GM21390 (cell line): ENCODE measurements at regions not wholly inside any gene's neighbourhood (a gene's known extent, or its start where the extent isn't known, plus 50 kb on each side); places are given as distances from the start of the nearest gene placed in this dataset.

ENCODE experiments used
- ATAC-seq: cut with Tn5 transposase; IDR thresholded peaks from one replicate; pipeline ENCODE4 v1.9.1; 2021; ENCODE audit not compliant: unreplicated experiment

DNA sequence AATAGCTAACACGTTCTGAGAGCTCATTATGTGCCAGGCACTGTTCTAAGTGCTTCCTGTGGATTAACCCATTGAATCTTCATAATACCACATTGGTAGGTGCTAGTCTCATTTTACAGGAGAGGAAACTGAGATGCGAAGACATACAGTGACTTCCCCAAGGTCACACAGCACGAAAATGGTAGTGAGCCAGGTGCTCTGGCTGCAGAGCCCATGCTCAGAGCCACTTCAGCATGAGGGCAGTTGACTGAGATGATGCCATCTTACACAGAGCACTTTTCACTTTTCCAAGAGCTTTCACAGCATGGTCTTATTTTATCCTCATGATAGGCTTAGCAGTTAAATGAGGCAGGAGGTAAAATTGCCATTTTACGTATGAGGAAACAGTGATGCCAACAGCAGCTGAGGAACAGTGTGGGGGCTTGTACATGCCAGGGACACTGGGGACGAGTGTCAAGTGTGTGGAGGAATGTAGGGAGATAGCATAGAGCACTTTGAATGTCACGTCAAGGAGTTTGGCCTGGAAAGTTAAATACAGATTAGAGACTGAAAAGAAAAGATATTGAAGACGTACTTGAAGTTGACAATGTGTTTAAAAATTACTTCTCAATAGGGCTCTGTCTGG is 180.0 kb downstream of the KIF4B start:
- ATAC-seq: no peak

DNA sequence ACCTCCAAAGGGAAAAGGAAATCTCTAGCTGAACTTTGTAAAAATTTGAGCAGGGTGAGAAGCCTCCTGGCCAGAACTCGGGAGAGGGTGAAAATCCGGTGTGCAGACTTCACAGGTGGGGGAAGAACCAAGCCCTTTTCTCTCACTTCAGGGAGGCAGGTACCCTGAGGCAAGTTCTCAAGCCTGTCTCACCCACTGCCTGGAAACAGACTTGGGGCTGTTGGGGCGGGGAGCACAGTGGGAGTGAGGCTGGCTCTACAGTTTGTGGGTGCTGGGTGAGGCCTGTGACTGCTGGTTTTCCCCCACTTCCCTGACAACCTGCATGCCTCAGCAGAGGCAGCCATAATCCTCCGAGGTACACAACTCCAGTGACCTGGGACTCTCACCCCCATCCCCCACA is 187.1 kb downstream of the KIF4B start:
- ATAC-seq: no peak

DNA sequence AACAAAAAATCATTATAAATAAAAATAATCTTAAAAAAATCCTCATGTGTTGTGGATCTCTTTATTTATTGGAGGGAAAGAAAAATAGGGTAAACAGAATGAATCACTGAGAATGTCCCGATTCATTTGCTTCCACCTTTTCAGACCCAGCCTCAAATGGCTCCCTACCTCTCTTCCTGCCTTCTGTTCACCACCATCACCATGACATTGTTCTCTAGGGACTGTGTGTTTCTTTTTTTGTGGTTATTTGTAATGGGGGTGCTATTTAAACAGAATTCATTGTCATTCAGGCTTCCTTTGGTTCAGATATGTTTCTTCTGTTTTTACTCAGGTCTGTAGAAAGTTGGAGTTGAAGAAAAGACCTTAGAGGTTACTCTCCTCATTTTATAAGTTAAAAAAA is 198.2 kb downstream of the KIF4B start:
- no peak for ATAC-seq

DNA sequence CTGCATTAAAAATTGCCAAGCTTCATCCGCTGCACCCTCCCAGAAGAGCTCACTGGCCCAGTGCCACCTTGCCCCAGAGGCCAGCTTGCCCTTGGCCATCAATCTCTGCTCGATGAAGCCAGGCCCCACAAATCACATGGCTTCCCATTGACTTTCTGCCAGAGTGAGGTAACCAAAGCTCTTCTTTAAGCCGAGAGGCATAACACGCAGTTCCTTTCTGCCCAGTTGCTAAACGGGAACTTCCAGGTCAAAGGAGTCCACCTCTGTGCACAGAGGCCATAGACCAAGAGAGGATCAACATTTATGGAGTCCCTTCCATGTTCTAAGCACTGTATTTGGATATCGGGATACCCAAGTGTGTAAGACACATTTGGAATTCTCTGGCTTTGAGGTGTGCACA is 208.8 kb downstream of the KIF4B start:
- no peak for ATAC-seq

DNA sequence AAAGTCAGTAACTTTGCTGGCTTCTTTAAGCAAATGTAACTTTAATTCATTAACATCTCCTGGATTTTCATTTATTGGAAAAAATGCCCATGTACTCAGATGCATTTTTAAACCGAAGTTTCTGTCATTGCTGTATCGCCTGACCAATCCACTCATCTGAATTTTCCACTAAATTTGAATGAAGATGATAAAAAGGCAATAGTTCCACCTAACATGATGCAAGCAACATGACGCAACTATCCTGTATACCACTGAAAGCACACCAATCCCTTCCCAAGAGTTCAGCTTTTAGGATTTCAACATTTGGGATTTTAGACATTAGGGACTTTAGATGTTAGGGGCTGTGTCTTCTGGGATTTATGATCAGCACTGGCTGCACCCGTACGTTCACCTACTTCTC is 215.6 kb downstream of the KIF4B start:
- ATAC-seq: no peak

DNA sequence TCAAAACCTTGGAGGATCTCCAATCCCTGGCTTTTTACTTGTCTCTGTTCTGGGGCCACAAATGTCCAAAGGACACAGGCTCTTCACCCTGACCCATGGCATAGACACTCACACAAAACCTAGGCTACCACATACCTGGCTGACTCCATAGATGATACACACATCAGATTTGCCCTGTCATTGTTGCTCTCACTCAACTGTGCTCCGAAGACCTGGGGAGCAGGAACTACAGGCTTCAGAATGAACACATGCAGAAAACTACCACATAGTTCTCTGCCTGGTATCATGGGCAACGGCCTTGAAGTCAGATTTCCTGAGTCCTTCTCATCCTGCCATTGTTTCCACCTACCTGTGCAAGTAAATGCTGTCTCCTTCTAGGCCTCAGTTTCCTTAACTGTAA is 226.2 kb downstream of the KIF4B start:
- ATAC-seq: no peak

DNA sequence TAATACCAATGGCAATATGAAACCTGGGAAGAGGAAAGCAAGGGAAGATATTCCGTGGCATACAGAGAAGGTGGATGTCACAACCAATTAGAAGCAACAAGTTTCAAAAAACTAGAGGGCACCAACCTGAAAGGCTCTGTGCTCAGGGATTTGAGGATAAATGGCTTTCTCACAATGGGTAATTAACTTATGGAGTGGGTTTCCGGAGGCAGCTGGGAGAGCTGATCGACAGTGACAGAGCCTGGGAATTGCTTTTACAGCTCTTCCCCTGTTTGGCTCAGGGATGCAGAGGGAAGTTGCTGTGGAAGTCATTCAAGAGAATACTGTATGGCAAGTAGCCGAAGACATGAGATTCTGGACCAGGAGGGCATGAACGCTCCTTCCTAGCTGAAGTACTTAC is 237.0 kb downstream of the KIF4B start:
- no peak for ATAC-seq

DNA sequence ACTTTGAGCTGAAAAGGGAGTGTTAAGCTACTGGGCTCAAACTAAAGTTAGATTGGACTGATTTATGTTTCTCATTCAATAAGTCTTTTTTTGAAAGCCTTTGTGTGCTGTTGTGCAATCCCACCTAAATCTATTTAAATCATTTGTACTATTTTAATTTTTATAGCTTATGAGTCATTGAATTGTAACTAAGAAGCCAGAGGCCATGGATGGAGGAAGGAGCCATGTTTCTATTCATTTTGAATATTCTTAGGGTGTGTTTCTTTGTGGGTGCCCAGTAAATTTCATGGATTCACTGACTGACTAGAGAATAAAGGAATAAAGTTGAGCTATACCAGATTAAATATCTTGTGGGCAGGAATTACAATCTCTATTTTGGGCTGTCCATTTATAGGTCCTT is 238.5 kb downstream of the KIF4B start:
- no peak for ATAC-seq

DNA sequence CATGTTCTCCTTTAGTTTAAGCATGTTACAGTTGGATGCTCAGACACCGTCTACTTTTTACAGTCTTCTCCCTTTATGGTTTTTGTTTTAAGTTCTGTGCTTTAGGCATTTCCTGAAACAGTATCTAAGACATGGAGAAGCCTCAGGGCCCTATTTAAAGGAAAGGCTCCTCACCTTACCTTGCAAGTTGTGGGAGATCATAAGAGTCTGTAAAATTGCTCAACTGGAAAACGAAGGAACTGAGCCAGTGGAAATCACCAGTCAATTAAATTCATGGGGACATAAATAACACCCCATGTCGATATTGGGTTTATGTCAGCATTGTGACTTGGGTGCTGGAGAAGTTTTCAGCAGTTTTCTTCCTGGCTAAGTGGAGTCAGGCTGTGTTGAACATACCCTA is 239.2 kb downstream of the KIF4B start:
- no peak for ATAC-seq

DNA sequence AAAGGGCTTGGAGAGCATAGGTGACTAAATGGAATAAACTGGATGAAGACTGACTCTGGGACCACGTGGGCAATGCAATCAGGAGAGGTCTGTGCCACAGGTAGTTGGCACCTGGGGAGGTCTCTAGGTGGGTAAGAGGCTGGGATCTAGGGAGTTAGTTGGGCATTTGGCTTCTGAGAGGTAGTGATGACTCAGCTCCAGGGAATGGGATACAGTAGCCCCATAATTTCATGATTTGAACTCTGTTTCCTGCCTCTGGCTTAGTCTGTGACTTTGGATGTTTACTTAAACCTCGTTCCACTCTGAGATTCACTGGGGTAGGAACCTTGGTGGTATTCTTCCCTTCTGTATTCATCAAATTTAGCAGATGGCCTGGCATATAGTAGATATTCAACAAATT is 240.8 kb downstream of the KIF4B start:
- ATAC-seq: no peak

DNA sequence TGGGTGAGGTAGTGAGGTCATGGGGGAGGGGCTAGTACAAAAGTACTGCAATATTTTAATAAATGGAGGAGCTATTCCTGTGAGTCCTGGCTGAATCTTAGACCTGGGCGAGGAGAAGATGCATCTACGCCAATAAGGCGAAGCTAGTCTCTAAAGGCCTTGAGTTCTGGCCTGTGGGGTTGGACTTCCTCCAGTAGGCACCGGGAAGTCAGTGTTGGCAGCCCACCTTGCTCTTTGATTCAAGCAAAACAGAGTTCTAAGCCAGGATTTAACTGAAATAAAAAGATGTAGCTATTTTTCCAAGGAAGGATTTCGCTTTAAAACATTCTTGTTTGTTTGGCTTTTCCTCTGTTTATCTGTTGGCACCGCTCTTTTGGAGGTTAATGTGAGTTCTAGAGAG is 244.6 kb downstream of the KIF4B start:
- no peak for ATAC-seq

DNA sequence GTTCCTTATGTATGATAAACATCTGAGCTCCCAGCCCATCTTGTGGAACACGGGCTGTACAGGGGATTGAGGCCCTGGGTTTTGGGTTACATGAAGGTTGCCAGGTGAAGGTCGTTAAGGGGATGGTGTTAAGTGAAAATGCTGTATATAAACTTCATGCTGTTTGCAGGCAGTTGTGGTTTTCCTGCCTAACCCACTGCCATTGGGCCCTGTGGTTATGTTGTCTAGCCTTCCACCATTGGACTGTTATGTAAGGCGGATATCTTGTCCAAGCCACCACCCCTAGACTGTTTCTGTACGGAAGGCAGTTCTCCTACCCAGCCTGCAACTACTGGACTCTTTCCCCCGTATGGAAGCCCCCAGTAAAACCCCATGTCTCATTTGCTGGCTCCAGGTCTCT is 246.1 kb downstream of the KIF4B start:
- ATAC-seq: no peak

DNA sequence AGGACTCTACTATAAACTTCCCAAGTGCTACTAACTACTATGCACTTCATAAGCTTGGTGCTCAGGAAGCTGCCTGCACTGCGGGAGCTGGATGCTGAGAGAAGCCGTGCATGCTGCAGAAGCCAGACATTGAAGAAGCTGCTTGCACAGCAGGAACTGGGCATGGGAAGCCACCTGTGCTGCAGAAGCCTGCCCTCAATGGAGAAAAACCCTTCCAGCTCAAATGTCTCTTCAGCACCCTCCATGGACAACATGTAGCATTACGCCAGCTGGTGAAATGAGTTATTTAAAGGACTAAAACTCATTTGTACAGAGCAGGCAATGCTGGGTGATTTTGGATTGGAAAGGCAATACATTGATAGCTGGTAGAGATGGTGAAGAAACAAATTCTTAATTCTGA is 247.2 kb downstream of the KIF4B start:
- no peak for ATAC-seq

DNA sequence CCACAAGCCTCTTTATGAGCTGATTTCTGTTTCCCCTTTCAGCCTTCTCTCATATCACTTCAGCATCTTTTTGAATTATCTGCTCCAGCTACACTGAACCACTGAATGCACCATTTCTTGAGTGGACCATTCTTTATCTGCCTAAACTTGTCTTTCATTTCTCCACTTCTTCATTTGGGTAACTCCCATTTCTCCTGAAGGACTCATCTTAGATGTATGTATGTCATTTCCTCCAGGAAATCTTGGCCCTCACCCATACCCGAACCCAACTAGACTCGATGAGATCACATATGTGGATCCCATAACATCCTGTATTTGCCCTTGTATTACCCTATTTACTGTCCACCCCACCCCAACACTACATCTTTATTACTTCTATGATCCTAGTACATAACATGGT is 249.8 kb downstream of the KIF4B start:
- no peak for ATAC-seq

DNA sequence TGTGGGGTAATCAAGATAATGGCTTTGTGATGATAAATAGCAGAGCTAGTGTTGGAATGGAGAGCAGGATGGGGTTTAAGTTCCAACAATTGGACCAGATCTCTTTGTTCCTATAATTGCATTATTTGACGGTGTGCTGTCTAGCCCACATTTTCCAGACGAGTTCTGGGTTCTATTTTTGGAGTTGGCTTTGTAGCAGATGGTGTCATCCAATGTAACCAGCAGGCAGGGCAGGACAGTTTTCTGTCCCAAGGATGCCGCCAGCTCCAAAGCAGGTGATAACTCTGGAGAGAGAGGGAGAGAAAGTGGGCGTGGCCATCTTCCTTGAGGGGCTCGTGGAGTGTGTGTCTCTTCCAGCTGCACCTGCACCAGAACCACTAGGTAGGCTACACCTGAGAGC is 251.3 kb downstream of the KIF4B start:
- no peak for ATAC-seq

DNA sequence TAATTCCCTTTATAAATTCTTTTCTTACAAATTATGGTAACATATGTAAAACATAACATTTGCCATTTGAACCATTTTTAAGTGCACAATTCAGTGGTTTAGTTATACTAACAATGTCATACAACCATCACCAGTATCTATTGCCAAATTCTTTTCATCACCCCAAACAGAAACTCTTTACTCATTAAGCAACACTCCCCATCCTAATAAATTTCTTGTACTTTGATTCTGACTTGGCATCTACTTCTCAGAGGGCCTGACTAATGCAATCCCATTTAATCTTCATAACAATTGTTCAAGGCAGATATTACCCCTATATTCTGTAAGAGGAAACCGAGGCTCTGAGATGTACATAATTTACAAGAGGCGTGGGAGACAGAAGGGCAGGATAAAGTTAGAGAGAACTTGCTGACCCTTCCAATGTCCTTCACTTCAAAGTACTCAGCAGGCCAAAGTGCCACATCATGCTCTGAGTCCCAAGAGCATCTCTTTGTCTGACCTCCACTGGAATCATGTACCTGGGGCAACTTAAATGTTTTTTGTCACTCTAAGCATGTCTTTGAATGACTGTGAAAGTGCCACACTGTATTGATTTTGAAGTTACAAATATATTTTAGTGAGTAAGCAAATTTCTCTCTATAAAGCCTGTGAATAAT is 255.3 kb downstream of the KIF4B start:
- no peak for ATAC-seq

DNA sequence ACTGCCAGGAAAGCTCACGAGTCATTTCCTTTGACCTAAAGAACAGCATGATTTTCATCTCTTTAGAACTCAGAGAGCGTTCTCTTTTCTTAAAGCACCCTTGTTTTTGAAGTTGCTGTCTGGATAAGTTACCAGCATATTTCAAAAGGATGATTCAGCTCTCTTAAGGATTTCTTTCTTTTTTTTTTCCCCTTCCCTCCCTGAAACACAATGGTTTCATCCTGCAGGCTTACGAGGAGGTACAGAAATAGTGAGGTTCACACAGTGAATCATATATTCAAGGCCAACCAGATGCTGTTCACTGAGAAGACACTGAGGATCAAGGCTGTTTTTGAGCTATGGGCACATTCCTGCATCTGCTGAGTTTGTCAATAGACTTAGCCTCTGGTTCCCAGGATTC is 257.2 kb downstream of the KIF4B start:
- no peak for ATAC-seq

DNA sequence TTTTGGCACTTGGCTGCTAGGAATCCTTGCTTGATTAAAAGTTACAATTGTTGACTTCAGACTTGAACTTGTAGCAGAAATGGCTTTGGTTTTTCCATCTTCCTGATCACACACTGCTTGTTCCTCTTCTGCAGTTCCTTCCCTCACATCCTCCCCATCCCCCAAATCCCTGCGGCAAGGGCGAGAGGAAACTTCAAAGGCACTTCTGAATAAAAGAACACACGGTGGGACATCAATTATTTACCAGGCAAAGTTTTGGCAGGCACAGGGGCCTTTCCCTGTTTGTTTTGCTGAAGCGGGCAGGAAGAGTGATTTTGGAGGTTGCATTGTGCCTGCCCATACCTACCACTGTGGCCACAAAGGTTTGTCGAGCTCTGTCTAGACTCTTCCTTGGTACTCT is 260.9 kb downstream of the KIF4B start:
- ATAC-seq: no peak

DNA sequence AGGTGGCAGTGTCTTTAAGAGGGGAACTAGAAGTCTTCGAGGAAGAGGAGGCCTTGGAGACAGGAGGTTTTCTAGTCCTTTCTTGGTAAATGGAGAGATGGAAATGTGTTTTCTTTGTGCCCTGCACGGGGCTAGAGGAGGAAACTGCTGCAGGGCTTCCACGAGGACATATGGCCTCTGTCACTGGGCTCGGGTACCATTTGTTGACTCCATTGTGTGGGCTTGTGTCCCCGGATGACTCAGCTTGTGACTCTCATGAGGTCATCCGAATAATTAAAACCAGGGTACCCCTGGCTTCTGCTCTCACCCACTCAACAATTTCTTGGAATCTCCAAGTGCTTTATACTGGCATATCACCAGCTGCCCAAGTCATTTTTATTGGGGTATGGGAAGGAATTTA is 261.7 kb downstream of the KIF4B start:
- no peak for ATAC-seq

DNA sequence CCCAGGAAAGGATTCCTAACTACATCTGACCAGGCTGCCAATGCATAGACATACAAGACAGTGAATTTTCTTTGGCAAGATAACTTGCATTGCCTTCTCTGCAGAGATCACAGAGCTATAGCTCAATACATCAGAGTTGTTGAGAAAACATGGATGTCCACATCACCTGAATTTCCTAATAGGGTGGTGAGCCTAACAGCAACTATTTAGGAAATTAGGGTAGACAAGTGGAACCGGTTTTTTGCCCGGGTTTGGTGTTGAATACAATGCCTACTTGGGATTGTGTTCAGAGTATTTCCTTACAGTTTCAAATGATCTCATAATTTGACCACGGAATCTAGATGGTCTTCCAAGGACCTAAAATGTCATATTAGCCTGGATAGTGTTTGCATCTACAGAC is 262.7 kb downstream of the KIF4B start:
- no peak for ATAC-seq

DNA sequence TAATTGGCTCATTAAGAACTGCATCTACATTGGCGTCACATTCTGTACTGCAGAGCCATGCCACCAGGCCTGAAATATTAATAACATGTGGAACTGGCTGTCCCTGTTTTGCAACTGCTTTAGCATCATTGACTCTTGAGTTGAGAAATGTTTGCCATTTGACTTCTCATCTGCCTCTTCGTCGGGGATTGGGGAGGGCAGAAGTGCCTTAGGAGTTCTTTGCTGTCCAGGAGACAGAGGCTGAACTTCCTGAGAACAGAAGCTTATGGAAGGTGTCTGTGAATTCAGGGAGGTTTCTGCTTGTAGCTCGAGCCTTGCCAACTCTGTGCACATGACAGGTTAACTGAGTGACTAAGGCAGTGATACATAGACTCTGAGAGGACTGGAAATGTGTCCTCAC is 265.0 kb downstream of the KIF4B start:
- ATAC-seq: no peak

DNA sequence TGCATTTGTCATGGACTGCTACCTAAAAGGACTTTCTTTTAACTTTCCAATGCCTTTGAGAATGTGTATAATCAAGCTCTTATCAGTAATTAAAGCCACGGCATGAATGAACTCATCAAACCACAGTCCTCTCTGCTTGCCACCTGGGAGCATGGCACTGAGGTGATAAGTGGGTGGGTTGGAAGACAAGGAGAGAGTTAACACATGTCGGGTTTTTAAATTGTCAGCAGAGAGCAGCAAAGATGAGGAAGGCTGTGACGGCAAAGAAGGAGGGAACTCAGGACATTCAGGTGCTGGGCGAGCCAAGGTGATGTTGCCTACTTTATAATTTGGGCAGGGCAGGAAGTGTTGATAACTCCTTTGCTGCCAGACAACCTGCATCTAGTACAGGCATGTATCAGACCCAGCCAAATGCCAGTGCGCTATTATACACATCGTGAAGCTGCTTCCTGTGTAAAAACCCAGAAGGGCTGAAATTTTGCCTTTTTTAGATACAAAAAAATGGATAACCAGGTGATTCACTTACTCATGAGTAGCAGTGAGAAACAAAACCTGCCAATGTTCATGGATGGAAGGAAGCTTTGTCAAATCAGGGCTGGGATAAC is 269.1 kb downstream of the KIF4B start:
- ATAC-seq: no peak

DNA sequence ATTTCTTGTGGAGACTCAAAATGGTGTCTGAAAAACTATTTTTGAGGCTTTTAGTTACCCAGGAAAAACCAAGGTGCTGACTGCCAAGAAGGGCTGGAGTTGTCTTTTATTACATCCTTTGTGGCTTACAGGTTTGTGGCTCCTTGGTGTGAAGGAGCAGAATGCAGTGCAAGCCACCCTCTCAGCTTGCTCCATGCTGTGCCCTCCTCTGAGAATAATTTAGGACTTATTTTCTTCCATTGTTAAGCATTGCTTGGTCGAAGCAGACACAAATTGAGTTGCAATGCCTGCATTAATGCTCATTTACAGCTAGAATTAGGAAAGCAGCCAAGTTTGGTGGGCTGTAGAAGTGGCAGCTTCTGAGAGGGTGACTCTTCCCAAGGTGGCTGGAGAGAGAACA is 272.2 kb downstream of the KIF4B start:
- no peak for ATAC-seq
